Vagina (tissue), 2 donors: ENCODE measurements at regions not wholly inside any gene's neighbourhood (a gene's known extent, or its start where the extent isn't known, plus 50 kb on each side); places are given as distances from the start of the nearest gene placed in this dataset.

Source experiments
- CTCF ChIP-seq, 3 experiments: fragments of 450-650 bp in 2 of 3; fragments of 200-600 bp in 1 of 3; sonication (generic) in 1 of 3; IDR thresholded peaks; one replicate each; pipeline ENCODE4 v1.5.1; 2017 to 2019; ENCODE audit warnings: antibody characterized with exemption in 3 of 3, mild to moderate bottlenecking in 2 of 3, moderate library complexity in 2 of 3
- POLR2A ChIP-seq, 2 donors: fragments of 450-650 bp; IDR thresholded peaks; one replicate each; pipeline ENCODE4 v1.6.1; 2017; ENCODE audit warnings: antibody characterized with exemption in 2 of 2, mild to moderate bottlenecking in 2 of 2, moderate library complexity in 2 of 2
- POLR2AphosphoS5 ChIP-seq, 2 donors: sonication (generic); formaldehyde crosslinking; IDR thresholded peaks; one replicate each; pipeline ENCODE4 v1.9.0; 2017; ENCODE audit warnings: antibody characterized with exemption in 2 of 2, mild to moderate bottlenecking in 2 of 2, low read depth in 1 of 2; ENCODE audit not compliant: insufficient read depth in 1 of 2

GRCh38 chr1:234914606-234915290 is 213.9 kb downstream of the TOMM20 start:
- TF ChIP-seq CTCF (IDR thresholded peaks at IDR 0.05) (no peak), POLR2A (IDR thresholded peaks at IDR 0.05) (no peak), POLR2AphosphoS5 (IDR thresholded peaks at IDR 0.05; ENCODE audit: insufficient read depth in 1 of 2, low read depth in 1 of 2) (no peak)
